ENCODE measurements at regions not wholly inside any gene's neighbourhood (a gene's known extent, or its start where the extent isn't known, plus 50 kb on each side); places are given as distances from the start of the nearest gene placed in this dataset.

- TF ChIP-seq REST (IDR thresholded peaks at IDR 0.05; ENCODE audit: unreplicated experiment): no peak
- no peak for TF ChIP-seq POLR2AphosphoS5 (IDR thresholded peaks at IDR 0.05; ENCODE audit: low read depth)
- TF ChIP-seq EZH2 (IDR thresholded peaks at IDR 0.05; ENCODE audit: low read depth, unreplicated experiment): no peak
- TF ChIP-seq CTCF (conservative IDR thresholded peaks at IDR 0.05; ENCODE audit: low read depth in 2 of 2): no peak
- no peak for TF ChIP-seq JUNB (IDR thresholded peaks at IDR 0.05; ENCODE audit: unreplicated experiment)
Observed at GRCh38 chr2:120659275-120659977, 76.2 kb upstream of the GLI2 start (continued).

GRCh38 chr2:120660056-120660694 is 75.5 kb upstream of the GLI2 start:
- Mint-ChIP-seq H3K36me3 (ENCODE audit: low read depth) (peaks cover 9% of the 10 kb centered on the region), H3K27me3 (ENCODE audit: insufficient read depth, low read depth, poor library complexity) (peaks cover 32% of the 10 kb centered on the region), H3K4me1 (peaks cover 11% of the 10 kb centered on the region; the same call in 2 of the 3 replicates), H3K27ac (no peak overlapping the region), H3K9me3 (peaks cover 16% of the 10 kb centered on the region), H3K4me3 (no peak overlapping the region)
- TF ChIP-seq STAT1 (IDR thresholded peaks at IDR 0.05; ENCODE audit: unreplicated experiment) (no peak), ZNF331 (CRISPR knock-in tag; IDR thresholded peaks at IDR 0.05; ENCODE audit: low read depth) (no peak)
- H3K4me3 ChIP-seq: no peak overlapping the region
- no peaks in the 10 kb centered on the region for H4K20me1 ChIP-seq (replicated peaks; ENCODE audit: insufficient read depth)
- no peak overlapping the region for H3K27ac ChIP-seq (ENCODE audit: low read depth)
- H3F3A ChIP-seq (replicated peaks; ENCODE audit: low read depth): 0 out of 2 replicates have a peak, but pooled peaks cover 10% of the 10 kb centered on the region
- no peak overlapping the region; the same call in 1 of the 2 replicates for H2AFZ ChIP-seq
- no peak overlapping the region for H3K4me2 ChIP-seq
- no peaks in the 10 kb centered on the region for H3K79me2 ChIP-seq (replicated peaks; ENCODE audit: insufficient read depth)
- ATAC-seq (no peak), DNase-seq (ENCODE audit: low spot score) (no peak)
- no peaks in the 10 kb centered on the region; the same call in 1 of the 2 replicates for H3K36me3 ChIP-seq (ENCODE audit: insufficient read depth)
- peaks cover 5% of the 10 kb centered on the region for H3K4me1 ChIP-seq (ENCODE audit: insufficient read depth)
- H3K27me3 ChIP-seq (ENCODE audit: insufficient read depth): peaks cover 33% of the 10 kb centered on the region
- no peaks in the 10 kb centered on the region for H3K9me2 ChIP-seq (ENCODE audit: insufficient read depth)
